Nephron progenitor cell (in vitro differentiated cells): ENCODE measurements at regions not wholly inside any gene's neighbourhood (a gene's known extent, or its start where the extent isn't known, plus 50 kb on each side); places are given as distances from the start of the nearest gene placed in this dataset.

ENCODE experiments used
- DNase-seq: peaks from one replicate; pipeline ENCODE4 v3.0.0; 2021
- H3K27ac Mint-ChIP-seq: 2 replicates; pipeline ENCODE4 v1.8.0; 2021; ENCODE audit warnings: mild to moderate bottlenecking, moderate library complexity, mixed read lengths
- H3K27me3 Mint-ChIP-seq: 2 replicates; pipeline ENCODE4 v1.8.0; 2021; ENCODE audit warnings: mild to moderate bottlenecking, low read depth, mixed read lengths; ENCODE audit not compliant: poor library complexity
- H3K36me3 Mint-ChIP-seq: 2 replicates; pipeline ENCODE4 v1.8.0; 2021; ENCODE audit warnings: low read depth, mixed read lengths
- H3K4me1 Mint-ChIP-seq: 2 replicates; pipeline ENCODE4 v1.8.0; 2021; ENCODE audit warnings: mixed read lengths
- H3K4me3 Mint-ChIP-seq: 2 replicates; pipeline ENCODE4 v1.8.0; 2021; ENCODE audit warnings: mild to moderate bottlenecking, moderate library complexity, mixed read lengths
- H3K9me3 Mint-ChIP-seq: 2 replicates; pipeline ENCODE4 v1.8.0; 2021; ENCODE audit warnings: mild to moderate bottlenecking, moderate library complexity, mixed read lengths
- CTCF ChIP-seq: fragments of 200-600 bp; sonication (generic); IDR thresholded peaks from 2 replicates; pipeline ENCODE4 v1.5.0; 2021; ENCODE audit warnings: antibody characterized with exemption

GRCh38 chr20:22508426-22508825 is 75.9 kb downstream of the FOXA2 start:
- Mint-ChIP-seq H3K36me3 (no peaks in the 10 kb centered on the region), H3K27ac (no peak overlapping the region), H3K4me1 (peaks cover 19% of the 10 kb centered on the region), H3K27me3 (peaks cover 11% of the 10 kb centered on the region), H3K9me3 (no peaks in the 10 kb centered on the region), H3K4me3 (no peak overlapping the region)
- TF ChIP-seq CTCF, result no peak
- DNase-seq, result no peak

DNA sequence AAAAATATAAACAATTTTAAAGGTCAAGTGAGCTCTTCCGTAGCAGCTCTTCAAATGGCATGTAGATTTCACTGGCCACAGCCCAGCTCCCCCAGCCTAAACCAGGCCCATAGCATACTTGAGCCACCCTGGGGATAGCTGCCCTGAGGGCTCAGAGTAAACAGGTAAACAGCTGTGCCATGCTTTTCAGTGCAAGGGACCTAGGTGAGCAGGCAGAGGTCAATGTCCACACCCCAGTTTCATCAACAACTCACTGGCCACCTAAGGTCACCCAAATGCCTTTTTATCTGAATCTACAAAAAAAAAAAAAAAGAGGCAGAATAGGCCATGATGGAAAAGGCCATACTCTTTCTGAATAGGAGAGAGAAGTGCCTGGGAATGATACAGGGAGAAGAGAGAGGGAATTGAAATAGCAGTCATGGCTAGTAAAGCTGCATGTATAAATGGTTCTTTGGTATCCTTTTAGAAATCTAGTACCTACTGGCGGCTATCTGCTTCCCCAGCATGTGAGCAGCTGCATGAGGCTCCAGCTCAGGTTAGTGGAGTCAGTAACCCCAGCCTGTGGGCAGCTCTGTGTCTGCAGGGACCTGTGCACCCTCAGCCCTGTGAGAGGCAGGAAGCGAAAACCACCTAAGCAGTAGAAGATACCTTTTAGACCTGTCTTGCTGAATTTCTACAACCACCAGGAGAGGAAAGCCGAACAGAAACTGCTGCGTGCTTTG is 77.0 kb downstream of the FOXA2 start:
- Mint-ChIP-seq H3K36me3 (no peaks in the 10 kb centered on the region), H3K9me3 (no peaks in the 10 kb centered on the region), H3K4me3 (no peak overlapping the region), H3K27ac (no peak overlapping the region), H3K4me1 (peaks cover 16% of the 10 kb centered on the region), H3K27me3 (peaks cover 13% of the 10 kb centered on the region)
- no peak for TF ChIP-seq CTCF
- no peak for DNase-seq

GRCh38 chr20:22506827-22507226 is 77.5 kb downstream of the FOXA2 start:
- Mint-ChIP-seq H3K9me3 (no peaks in the 10 kb centered on the region), H3K27me3 (peaks cover 17% of the 10 kb centered on the region), H3K4me3 (no peak overlapping the region), H3K4me1 (peaks cover 17% of the 10 kb centered on the region), H3K36me3 (no peaks in the 10 kb centered on the region), H3K27ac (no peak overlapping the region)
- no peak for DNase-seq
- TF ChIP-seq CTCF, result no peak

DNA sequence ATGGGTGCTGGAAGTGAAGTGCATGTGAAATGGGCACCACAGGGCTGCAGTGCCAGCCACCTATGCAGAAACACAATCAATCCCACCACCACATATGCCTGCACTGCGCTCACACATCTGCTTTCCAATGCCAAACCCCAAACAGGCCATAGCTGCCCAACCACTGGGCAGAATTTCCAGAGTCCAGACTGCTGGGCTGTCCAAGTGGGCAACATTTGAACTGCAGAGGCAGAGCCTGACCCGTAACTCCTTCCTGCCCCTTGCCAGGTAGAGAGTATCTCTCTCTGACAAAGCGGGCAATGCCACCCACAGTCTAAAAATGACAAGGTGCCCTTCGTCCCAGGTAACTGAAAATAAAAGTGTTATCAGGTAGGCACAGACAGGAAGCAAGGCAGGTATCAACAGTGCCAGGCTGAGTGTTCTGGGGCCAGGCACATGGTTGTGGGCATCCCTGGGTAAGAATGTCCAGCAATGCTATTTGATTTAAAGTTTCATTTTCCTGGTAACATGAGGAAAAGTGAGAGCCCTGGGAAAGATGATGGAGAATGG is 79.5 kb downstream of the FOXA2 start:
- Mint-ChIP-seq H3K4me3 (no peak overlapping the region), H3K36me3 (no peaks in the 10 kb centered on the region), H3K27me3 (peaks cover 21% of the 10 kb centered on the region), H3K27ac (no peak overlapping the region), H3K4me1 (peaks cover 12% of the 10 kb centered on the region), H3K9me3 (no peaks in the 10 kb centered on the region)
- no peak for DNase-seq
- TF ChIP-seq CTCF, result no peak

DNA sequence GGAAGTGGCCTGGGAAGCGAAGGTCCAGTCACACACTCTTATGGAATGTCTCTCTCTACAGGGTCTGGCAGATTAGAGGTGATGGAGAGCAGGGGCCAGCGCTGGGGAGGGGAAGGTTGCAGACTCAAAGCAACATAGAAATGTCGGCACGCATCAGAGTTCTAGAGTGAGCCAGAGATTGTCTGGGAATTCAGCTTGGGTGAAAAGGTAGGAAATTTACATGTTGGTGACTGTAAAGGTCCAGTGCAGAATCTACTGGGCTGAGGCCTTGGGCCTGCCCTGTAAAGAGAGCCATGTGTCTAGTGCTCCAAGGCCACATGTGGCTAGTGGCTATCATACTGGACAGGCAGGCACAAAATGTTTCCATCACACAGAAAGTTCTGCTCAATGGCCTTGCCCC is 80.8 kb downstream of the FOXA2 start:
- H3K4me1 Mint-ChIP-seq, result peaks cover 12% of the 10 kb centered on the region
- H3K27ac Mint-ChIP-seq, result no peak overlapping the region
- no peaks in the 10 kb centered on the region for H3K36me3 Mint-ChIP-seq
- no peak for TF ChIP-seq CTCF
- H3K4me3 Mint-ChIP-seq, result no peak overlapping the region
- H3K9me3 Mint-ChIP-seq, result no peaks in the 10 kb centered on the region
- H3K27me3 Mint-ChIP-seq, result peaks cover 21% of the 10 kb centered on the region
- no peak for DNase-seq

- no peak for DNase-seq
- H3K27ac Mint-ChIP-seq, result peak overlapping the region; percentile 68
- peaks cover 17% of the 10 kb centered on the region for H3K27me3 Mint-ChIP-seq
- no peak overlapping the region for H3K4me3 Mint-ChIP-seq
- no peaks in the 10 kb centered on the region for H3K9me3 Mint-ChIP-seq
- H3K4me1 Mint-ChIP-seq, result peaks cover 12% of the 10 kb centered on the region
- H3K36me3 Mint-ChIP-seq, result no peaks in the 10 kb centered on the region
- no peak for TF ChIP-seq CTCF
Observed at GRCh38 chr20:22502731-22503191, 81.6 kb downstream of the FOXA2 start.
